ENCODE measurements at regions not wholly inside any gene's neighbourhood (a gene's known extent, or its start where the extent isn't known, plus 50 kb on each side); places are given as distances from the start of the nearest gene placed in this dataset.
"Not testable (repeated sequence)": the region's sequence is repeated elsewhere in the genome, so short reads cannot be mapped to it uniquely, and the experiment has no call there.

DNA sequence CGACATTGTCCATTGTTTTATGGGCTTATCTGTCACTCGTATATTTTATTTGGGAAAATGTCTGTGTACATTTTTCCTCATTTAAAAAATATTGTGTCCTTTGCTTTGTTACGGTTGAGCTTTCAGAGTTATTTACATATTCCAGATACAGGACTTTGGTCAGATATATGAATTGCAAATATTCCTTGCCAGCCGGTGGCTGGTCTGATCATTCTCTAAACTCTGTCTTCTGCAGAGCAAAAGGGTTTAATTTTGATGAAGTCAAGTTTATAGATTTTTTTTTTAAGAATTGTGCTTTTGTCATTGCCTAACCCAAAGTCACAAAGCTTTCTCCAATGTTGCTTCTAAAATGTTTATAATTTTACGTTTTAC lies 78.3 kb upstream of the SFSWAP start:
- TF ChIP-seq, protein P1, sequence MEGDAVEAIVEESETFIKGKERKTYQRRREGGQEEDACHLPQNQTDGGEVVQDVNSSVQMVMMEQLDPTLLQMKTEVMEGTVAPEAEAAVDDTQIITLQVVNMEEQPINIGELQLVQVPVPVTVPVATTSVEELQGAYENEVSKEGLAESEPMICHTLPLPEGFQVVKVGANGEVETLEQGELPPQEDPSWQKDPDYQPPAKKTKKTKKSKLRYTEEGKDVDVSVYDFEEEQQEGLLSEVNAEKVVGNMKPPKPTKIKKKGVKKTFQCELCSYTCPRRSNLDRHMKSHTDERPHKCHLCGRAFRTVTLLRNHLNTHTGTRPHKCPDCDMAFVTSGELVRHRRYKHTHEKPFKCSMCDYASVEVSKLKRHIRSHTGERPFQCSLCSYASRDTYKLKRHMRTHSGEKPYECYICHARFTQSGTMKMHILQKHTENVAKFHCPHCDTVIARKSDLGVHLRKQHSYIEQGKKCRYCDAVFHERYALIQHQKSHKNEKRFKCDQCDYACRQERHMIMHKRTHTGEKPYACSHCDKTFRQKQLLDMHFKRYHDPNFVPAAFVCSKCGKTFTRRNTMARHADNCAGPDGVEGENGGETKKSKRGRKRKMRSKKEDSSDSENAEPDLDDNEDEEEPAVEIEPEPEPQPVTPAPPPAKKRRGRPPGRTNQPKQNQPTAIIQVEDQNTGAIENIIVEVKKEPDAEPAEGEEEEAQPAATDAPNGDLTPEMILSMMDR (IDR thresholded peaks at IDR 0.05) = not testable (repeated sequence)
- not testable (repeated sequence) for TF ChIP-seq POLR2A (IDR thresholded peaks at IDR 0.05)
